ENCODE measurements at regions not wholly inside any gene's neighbourhood (a gene's known extent, or its start where the extent isn't known, plus 50 kb on each side); places are given as distances from the start of the nearest gene placed in this dataset.

GRCh38 chr1:38173848-38174247 lies 127.3 kb upstream of the POU3F1 start:
- Mint-ChIP-seq H3K36me3 (ENCODE audit: insufficient read depth in 1 of 3, low read depth in 3 of 3) (no peaks in the 10 kb centered on the region), H3K4me3 (no peak overlapping the region), H3K9me3 (no peaks in the 10 kb centered on the region), H3K27me3 (ENCODE audit: low read depth) (peaks cover 3% of the 10 kb centered on the region), H3K27ac (no peak overlapping the region), H3K4me1 (no peaks in the 10 kb centered on the region; a peak in 1 of 4 replicates)
- Histone ChIP-seq H3K27ac (ENCODE audit: insufficient read length, low read depth, low read length) (no peak overlapping the region), H3K56ac (ENCODE audit: insufficient read length, low read depth, low read length) (no peak overlapping the region), H3K23me2 (ENCODE audit: insufficient read length, low read depth, low read length, poor library complexity, severe bottlenecking) (no peaks in the 10 kb centered on the region), H3K4me1 (ENCODE audit: insufficient read depth, low read length) (no peaks in the 10 kb centered on the region), H2BK12ac (ENCODE audit: insufficient read length, low read depth, low read length) (no peak overlapping the region), H3K4ac (ENCODE audit: low read depth, low read length) (no peak overlapping the region), H2AFZ (ENCODE audit: low read length) (no peak overlapping the region), H3T11ph (ENCODE audit: low read length) (no peak overlapping the region), H4K20me1 (ENCODE audit: control insufficient read depth, insufficient read depth, insufficient read length) (no peaks in the 10 kb centered on the region), H3K79me2 (ENCODE audit: insufficient read depth, low read length) (no peaks in the 10 kb centered on the region), H4K8ac (replicated peaks; ENCODE audit: insufficient read length, low read depth, low read length) (no peak overlapping the region), H3K23ac (ENCODE audit: insufficient read length, low read depth, low read length) (no peak overlapping the region), H3K9ac (ENCODE audit: extremely low read depth, insufficient read length, low read length) (no peak overlapping the region), H4K91ac (ENCODE audit: insufficient read length, low read depth, low read length) (no peak overlapping the region), H3K14ac (ENCODE audit: insufficient read depth, low read length) (no peak overlapping the region), H2BK5ac (ENCODE audit: insufficient read length, low read length) (no peak overlapping the region), H3K9me3 (ENCODE audit: control insufficient read depth, low read depth, low read length) (no peaks in the 10 kb centered on the region), H2BK15ac (ENCODE audit: low read depth, low read length) (no peak overlapping the region; the same call in 1 of the 2 replicates), H3K27me3 (ENCODE audit: insufficient read depth, low read length) (no peaks in the 10 kb centered on the region), H3K79me1 (ENCODE audit: insufficient read depth, low read depth, low read length, poor library complexity, severe bottlenecking) (no peaks in the 10 kb centered on the region), H2BK120ac (ENCODE audit: low read depth, low read length, poor library complexity, severe bottlenecking) (no peak overlapping the region), H3K18ac (ENCODE audit: insufficient read length, low read depth, low read length) (no peak overlapping the region), H4K5ac (ENCODE audit: insufficient read length, low read depth, low read length) (no peak overlapping the region), H2BK20ac (ENCODE audit: low read depth, low read length, poor library complexity, severe bottlenecking) (no peak overlapping the region), H3K4me2 (ENCODE audit: insufficient read depth, insufficient read length, low read length) (no peak overlapping the region), H2AK5ac (ENCODE audit: insufficient read length, low read length) (no peak overlapping the region)
- no CpG with 5 or more reads among the region's 5 CpGs for WGBS (ENCODE audit: extremely low coverage, insufficient read length, low lambda C conversion rate)
- no peak for DNase-seq
- TF ChIP-seq, protein P1, sequence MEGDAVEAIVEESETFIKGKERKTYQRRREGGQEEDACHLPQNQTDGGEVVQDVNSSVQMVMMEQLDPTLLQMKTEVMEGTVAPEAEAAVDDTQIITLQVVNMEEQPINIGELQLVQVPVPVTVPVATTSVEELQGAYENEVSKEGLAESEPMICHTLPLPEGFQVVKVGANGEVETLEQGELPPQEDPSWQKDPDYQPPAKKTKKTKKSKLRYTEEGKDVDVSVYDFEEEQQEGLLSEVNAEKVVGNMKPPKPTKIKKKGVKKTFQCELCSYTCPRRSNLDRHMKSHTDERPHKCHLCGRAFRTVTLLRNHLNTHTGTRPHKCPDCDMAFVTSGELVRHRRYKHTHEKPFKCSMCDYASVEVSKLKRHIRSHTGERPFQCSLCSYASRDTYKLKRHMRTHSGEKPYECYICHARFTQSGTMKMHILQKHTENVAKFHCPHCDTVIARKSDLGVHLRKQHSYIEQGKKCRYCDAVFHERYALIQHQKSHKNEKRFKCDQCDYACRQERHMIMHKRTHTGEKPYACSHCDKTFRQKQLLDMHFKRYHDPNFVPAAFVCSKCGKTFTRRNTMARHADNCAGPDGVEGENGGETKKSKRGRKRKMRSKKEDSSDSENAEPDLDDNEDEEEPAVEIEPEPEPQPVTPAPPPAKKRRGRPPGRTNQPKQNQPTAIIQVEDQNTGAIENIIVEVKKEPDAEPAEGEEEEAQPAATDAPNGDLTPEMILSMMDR (conservative IDR thresholded peaks at IDR 0.05), result no peak

All from H9 (cell line).